Endothelial cell of umbilical vein (primary cell): ENCODE measurements at regions not wholly inside any gene's neighbourhood (a gene's known extent, or its start where the extent isn't known, plus 50 kb on each side); places are given as distances from the start of the nearest gene placed in this dataset.

Experiments
- BruUV-seq: library from RNA; stranded (reverse); fragments of 400-500 nt; replicated peaks from 2 replicates; lab custom pipeline; 2021; lab: Mats Ljungman, UMichigan
- CTCF ChIA-PET: fragments of 300-600, 350-600 bp; sonication (Branson Sonifier 250); formaldehyde crosslinking; loops from one replicate; lab custom pipeline; 2021; ENCODE audit warnings: antibody characterized with exemption, inconsistent platforms; lab: Charles Lee
- POLR2A ChIA-PET: fragments of 300-600, 350-600 bp; sonication (Branson Sonifier 250); formaldehyde crosslinking; loops from one replicate; lab custom pipeline; 2021; ENCODE audit warnings: antibody characterized with exemption, inconsistent platforms; lab: Charles Lee
- DNase-seq: peaks from one replicate; pipeline ENCODE4 v3.0.0-alpha.2; 2011; ENCODE audit warnings: low read depth, low spot score
- FAIRE-seq: peaks from 2 replicates; lab custom pipeline; 2011; peaks lifted over from hg19 to GRCh38; lab: Jason Lieb, UNC
- H2AFZ ChIP-seq: 2 replicates; pipeline ENCODE4 v1.6.0; 2012; ENCODE audit warnings: low read depth, low read length, control low read depth, inconsistent platforms
- H3K27ac ChIP-seq: 2 replicates; pipeline ENCODE4 v1.5.1; 2011; ENCODE audit warnings: low read depth, mild to moderate bottlenecking, control low read depth, low read length, moderate library complexity; ENCODE audit not compliant: insufficient read depth
- H3K27me3 ChIP-seq, 2 experiments: 2 replicates each; pipeline versions ENCODE4 v1.6.0 to v1.6.1; 2011; ENCODE audit warnings: low read length in 2 of 2, mixed read lengths in 1 of 2; ENCODE audit not compliant: control insufficient read depth in 2 of 2, insufficient read depth in 2 of 2
- H3K36me3 ChIP-seq, 2 experiments: 2 replicates in 1 of 2; 3 replicates in 1 of 2; pipeline ENCODE4 v1.5.1; 2011; ENCODE audit warnings: low read length in 2 of 2, mild to moderate bottlenecking in 1 of 2, moderate library complexity in 1 of 2; ENCODE audit not compliant: control insufficient read depth in 2 of 2, insufficient read depth in 2 of 2; ENCODE audit errors: extremely low read depth in 1 of 2
- H3K4me1 ChIP-seq: 3 replicates; pipeline ENCODE4 v1.5.1; 2011; ENCODE audit warnings: mild to moderate bottlenecking, low read length; ENCODE audit not compliant: control insufficient read depth, insufficient read depth; ENCODE audit errors: extremely low read depth
- H3K4me2 ChIP-seq: 2 replicates; pipeline ENCODE4 v1.6.1; 2011; ENCODE audit warnings: low read length, control low read depth, mixed read lengths; ENCODE audit not compliant: insufficient read depth
- H3K4me3 ChIP-seq, 3 experiments: fragments of 200-600 bp in 1 of 3; sonication (generic), shearing (Covaris generic) in 1 of 3; replicated peaks in 1 of 3; 2 replicates each; pipeline ENCODE4 v1.5.1; 2011 to 2016; ENCODE audit warnings: control low read depth in 3 of 3, low read length in 3 of 3, mild to moderate bottlenecking in 2 of 3, inconsistent platforms in 1 of 3, low read depth in 1 of 3, moderate library complexity in 1 of 3; ENCODE audit not compliant: insufficient read depth in 1 of 3
- H3K79me2 ChIP-seq: 2 replicates; pipeline ENCODE4 v1.6.0; 2012; ENCODE audit warnings: low read length, inconsistent platforms; ENCODE audit not compliant: control insufficient read depth, insufficient read depth
- H3K9ac ChIP-seq: replicated peaks from 2 replicates; pipeline ENCODE3; 2011; ENCODE audit warnings: low read length, control low read depth; ENCODE audit not compliant: insufficient read depth; ENCODE audit errors: extremely low read depth
- H3K9me1 ChIP-seq: replicated peaks from 3 replicates; pipeline ENCODE4 v1.6.0; 2011; ENCODE audit warnings: mild to moderate bottlenecking, low read length; ENCODE audit not compliant: control insufficient read depth, insufficient read depth; ENCODE audit errors: extremely low read depth
- H3K9me3 ChIP-seq: replicated peaks from 2 replicates; pipeline ENCODE4 v1.5.1; 2012; ENCODE audit warnings: low read length, inconsistent platforms; ENCODE audit not compliant: control insufficient read depth, insufficient read depth
- H4K20me1 ChIP-seq: replicated peaks from 2 replicates; pipeline ENCODE3; 2011; ENCODE audit warnings: mild to moderate bottlenecking, low read length; ENCODE audit not compliant: control insufficient read depth, insufficient read depth; ENCODE audit errors: extremely low read depth
- EZH2 ChIP-seq: IDR thresholded peaks from 2 replicates; pipeline ENCODE4 v1.6.1; 2012; ENCODE audit warnings: borderline replicate concordance, low read depth, mild to moderate bottlenecking, moderate library complexity, low read length, inconsistent platforms; ENCODE audit not compliant: severe bottlenecking
- FOS ChIP-seq: IDR thresholded peaks from 2 replicates; pipeline ENCODE4 v1.6.1; 2011; ENCODE audit warnings: mild to moderate bottlenecking, low read length, moderate library complexity, borderline replicate concordance; ENCODE audit not compliant: insufficient read depth
- GATA2 ChIP-seq: IDR thresholded peaks from 2 replicates; pipeline ENCODE4 v1.7.0; 2011; ENCODE audit warnings: low read depth, mild to moderate bottlenecking, moderate library complexity, mixed read lengths, low read length; ENCODE audit not compliant: insufficient read length, insufficient read depth
- JUN ChIP-seq: IDR thresholded peaks from 2 replicates; pipeline ENCODE4 v1.6.1; 2011; ENCODE audit warnings: borderline replicate concordance, low read depth; ENCODE audit not compliant: insufficient read length, insufficient read depth
- MYC ChIP-seq: IDR thresholded peaks from one replicate; pipeline ENCODE4 v1.6.1; 2011; ENCODE audit warnings: mild to moderate bottlenecking, low read depth, low read length
- POLR2A ChIP-seq: IDR thresholded peaks from 2 replicates; pipeline ENCODE4 v1.6.1; 2012; ENCODE audit warnings: low read depth, mild to moderate bottlenecking, control low read depth, low read length
- POLR2AphosphoS5 ChIP-seq: IDR thresholded peaks from 2 replicates; pipeline ENCODE4 v1.6.1; 2012; ENCODE audit warnings: low read depth, mild to moderate bottlenecking, control low read depth, low read length, moderate library complexity; ENCODE audit not compliant: insufficient read depth
- dilution Hi-C: fragments of 300-500 bp; cut with MboI; formaldehyde crosslinking; loops from one replicate; pipeline ENCODE4 v1.15.0; 2019; ENCODE audit warnings: low sequenced_read_pairs; ENCODE audit not compliant: extremely low pct_ligation_motif_present
- intact Hi-C: fragments of 100-400 bp; cut with micrococcal nuclease; formaldehyde crosslinking; loops from one replicate; pipeline ENCODE4 v1.10.0; 2022
- TF ChIP-seq, protein P1 (sequence below): IDR thresholded peaks from 2 replicates; pipeline ENCODE4 v1.6.1; 2011; ENCODE audit not compliant: insufficient read depth, insufficient read length
- TF ChIP-seq, protein P2 (sequence below), 2 donors: IDR thresholded peaks; 1 replicate in 1 of 2; 2 replicates in 1 of 2; pipeline ENCODE4 v1.5.1; 2011; ENCODE audit warnings: low read length in 2 of 2, mild to moderate bottlenecking in 2 of 2, moderate library complexity in 2 of 2, control low read depth in 1 of 2, inconsistent platforms in 1 of 2, low read depth in 1 of 2; ENCODE audit not compliant: insufficient read depth in 1 of 2; ENCODE audit errors: extremely low read depth in 1 of 2

DNA sequence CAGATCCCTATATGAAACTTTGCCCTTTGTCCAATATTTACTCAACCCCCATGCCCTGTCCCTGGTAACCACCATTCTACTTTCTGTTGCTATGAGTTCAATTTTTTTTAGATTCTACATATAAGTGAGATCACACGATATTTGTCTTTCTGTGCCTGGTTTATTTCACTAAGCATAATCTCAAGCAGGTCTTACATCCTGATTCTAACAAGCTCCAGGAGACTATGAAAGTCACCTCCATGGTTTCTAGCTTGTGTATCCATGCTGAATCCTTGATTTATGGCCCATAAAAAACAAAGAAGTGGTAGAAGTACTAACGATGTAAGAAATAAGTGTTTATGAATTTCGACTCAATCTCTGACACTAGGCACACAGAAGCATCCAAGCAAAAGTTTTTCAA, 68.0 kb downstream of the OR5AK2 start:
- intact Hi-C loops (no loop called here), dilution Hi-C loops (no loop called here)
- H2AFZ ChIP-seq, result no peak overlapping the region
- POLR2A ChIA-PET, result no interaction called here
- no peaks in the 10 kb centered on the region for H3K79me2 ChIP-seq
- DNase-seq (no peak), FAIRE-seq (no peak)
- no TSS peak for BruUV-seq
- peaks cover 0 to 2% of the 10 kb centered on the region in 2 experiments for H3K27me3 ChIP-seq
- no peak overlapping the region for H3K9ac ChIP-seq
- no peak overlapping the region for H3K27ac ChIP-seq
- TF ChIP-seq, protein P1, sequence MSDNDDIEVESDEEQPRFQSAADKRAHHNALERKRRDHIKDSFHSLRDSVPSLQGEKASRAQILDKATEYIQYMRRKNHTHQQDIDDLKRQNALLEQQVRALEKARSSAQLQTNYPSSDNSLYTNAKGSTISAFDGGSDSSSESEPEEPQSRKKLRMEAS, result no peak
- TF ChIP-seq, protein P2, sequence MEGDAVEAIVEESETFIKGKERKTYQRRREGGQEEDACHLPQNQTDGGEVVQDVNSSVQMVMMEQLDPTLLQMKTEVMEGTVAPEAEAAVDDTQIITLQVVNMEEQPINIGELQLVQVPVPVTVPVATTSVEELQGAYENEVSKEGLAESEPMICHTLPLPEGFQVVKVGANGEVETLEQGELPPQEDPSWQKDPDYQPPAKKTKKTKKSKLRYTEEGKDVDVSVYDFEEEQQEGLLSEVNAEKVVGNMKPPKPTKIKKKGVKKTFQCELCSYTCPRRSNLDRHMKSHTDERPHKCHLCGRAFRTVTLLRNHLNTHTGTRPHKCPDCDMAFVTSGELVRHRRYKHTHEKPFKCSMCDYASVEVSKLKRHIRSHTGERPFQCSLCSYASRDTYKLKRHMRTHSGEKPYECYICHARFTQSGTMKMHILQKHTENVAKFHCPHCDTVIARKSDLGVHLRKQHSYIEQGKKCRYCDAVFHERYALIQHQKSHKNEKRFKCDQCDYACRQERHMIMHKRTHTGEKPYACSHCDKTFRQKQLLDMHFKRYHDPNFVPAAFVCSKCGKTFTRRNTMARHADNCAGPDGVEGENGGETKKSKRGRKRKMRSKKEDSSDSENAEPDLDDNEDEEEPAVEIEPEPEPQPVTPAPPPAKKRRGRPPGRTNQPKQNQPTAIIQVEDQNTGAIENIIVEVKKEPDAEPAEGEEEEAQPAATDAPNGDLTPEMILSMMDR (IDR thresholded peaks at IDR 0.05; ENCODE audit: extremely low read depth in 1 of 2, insufficient read depth in 1 of 2, low read depth in 1 of 2, low read length in 2 of 2), result no peak
- TF ChIP-seq GATA2 (no peak), JUN (no peak), FOS (no peak), POLR2AphosphoS5 (no peak), MYC (no peak), POLR2A (no peak), EZH2 (no peak)
- H4K20me1 ChIP-seq, result no peaks in the 10 kb centered on the region
- CTCF ChIA-PET, result no interaction called here
- no peaks in the 10 kb centered on the region for H3K4me1 ChIP-seq
- H3K9me3 ChIP-seq, result no peaks in the 10 kb centered on the region
- no peaks in the 10 kb centered on the region for H3K36me3 ChIP-seq
- no peak overlapping the region for H3K4me2 ChIP-seq
- H3K4me3 ChIP-seq, result no peak overlapping the region
- no peaks in the 10 kb centered on the region for H3K9me1 ChIP-seq
